HG02798 (cell line): ENCODE measurements at regions not wholly inside any gene's neighbourhood (a gene's known extent, or its start where the extent isn't known, plus 50 kb on each side); places are given as distances from the start of the nearest gene placed in this dataset.

ENCODE experiments used
- ATAC-seq: cut with Tn5 transposase; IDR thresholded peaks from one replicate; pipeline ENCODE4 v1.9.1; 2021; ENCODE audit warnings: mild to moderate bottlenecking; ENCODE audit not compliant: unreplicated experiment, poor library complexity

DNA sequence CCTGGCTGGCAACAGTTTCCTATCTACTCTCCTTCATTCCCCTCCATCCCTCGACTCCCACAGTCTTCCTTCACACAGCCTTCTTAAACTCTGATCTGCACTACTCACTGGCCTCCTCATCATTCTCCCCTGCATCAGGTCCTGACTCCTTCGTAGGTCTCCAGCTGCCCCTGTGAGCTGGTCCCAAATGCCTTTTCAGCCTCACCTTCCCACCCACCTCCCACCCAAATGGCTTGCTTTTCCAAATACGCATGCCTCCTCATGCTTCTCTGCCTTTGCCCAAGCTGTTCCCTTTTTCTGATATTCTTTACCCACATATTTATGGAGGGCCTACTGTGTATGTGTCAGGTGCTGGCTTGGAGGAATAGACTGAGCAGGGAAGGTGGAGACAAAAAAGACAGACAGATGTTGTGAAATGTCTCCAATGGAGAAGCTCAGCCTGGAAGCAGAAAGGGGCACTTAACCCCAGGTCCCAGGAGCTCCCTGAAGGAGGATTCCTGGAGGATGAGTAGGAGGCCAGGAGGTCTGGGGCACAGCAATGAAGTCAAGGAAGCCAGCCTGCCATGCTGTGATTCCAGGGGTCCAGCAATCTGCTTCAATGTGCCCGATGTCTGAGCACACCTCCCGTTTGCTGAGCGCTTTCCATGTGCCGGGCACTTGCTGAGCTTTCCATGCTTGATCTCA, 252.2 kb downstream of the SHQ1 start:
- ATAC-seq, result no peak

DNA sequence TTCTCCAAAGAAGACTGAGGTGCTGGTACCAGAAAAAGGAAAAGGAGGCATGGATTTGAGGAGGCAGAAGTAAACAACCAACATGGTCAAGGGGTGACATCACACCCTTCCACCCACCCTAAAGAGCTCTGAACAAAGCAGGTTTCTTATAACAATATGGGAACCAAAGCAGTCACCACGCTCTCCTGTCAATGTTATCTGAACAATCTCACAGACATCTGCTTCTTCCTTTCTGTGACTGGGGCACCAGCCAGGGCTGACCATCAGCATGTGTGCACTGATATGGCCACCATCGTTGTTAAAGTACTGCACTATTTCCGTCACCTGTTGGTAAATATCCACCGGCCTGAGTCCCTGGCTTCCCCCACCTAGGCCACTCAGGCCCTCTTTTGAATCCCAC, 252.9 kb downstream of the SHQ1 start:
- no peak for ATAC-seq

DNA sequence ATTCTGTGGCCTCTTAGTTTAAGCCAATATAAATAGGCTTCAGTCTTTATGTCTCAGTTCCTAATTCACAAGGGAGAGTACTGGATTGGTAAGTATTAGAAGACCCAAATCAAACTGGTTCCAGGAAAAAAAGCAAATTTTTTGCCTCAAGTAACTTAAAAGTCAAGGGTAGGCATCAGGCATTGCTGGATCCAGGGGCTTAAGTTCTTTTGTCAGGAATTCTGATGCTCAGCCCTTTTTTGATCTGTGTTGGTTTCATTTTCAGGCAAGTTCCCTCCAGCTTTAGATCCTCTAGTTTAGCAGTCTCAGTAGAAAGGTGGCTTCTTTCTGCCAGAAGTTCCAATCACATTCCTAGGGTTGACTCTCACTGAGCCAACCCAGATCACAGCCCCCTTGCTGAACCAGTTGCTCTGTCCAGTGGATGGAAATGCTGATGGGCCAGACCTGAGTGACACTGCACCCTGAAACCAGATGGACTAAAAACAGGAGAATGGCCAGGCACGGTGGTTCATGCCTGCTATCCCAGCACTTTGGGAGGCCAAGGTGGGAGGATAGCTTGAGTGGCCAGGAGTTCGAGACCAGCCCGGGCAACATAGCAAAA, 253.5 kb downstream of the SHQ1 start:
- ATAC-seq, result no peak

DNA sequence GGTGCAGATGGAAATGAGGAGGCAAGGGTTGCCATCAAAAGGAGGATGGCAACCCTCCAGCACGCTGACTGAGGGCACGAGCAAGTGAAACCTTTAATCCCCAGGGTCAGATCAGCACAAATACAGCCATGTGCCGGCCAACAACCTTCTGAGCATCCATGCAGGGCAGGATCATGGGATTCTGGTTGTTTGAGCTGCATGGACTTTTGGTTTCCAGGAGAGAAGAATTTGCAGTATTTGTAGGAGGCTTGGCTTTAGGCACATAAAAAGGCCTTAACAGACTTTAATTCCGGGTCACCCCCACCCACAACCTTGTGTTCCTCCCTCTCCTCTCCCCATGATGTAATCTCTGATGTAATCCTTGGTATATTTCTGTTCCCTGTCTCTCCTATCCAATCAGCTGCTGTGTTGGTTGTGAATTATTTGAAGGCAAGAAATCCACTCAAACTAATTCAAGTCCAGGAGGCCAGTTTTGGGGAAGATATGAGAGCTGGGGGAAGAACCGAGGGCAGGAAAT, 254.3 kb downstream of the SHQ1 start:
- no peak for ATAC-seq

DNA sequence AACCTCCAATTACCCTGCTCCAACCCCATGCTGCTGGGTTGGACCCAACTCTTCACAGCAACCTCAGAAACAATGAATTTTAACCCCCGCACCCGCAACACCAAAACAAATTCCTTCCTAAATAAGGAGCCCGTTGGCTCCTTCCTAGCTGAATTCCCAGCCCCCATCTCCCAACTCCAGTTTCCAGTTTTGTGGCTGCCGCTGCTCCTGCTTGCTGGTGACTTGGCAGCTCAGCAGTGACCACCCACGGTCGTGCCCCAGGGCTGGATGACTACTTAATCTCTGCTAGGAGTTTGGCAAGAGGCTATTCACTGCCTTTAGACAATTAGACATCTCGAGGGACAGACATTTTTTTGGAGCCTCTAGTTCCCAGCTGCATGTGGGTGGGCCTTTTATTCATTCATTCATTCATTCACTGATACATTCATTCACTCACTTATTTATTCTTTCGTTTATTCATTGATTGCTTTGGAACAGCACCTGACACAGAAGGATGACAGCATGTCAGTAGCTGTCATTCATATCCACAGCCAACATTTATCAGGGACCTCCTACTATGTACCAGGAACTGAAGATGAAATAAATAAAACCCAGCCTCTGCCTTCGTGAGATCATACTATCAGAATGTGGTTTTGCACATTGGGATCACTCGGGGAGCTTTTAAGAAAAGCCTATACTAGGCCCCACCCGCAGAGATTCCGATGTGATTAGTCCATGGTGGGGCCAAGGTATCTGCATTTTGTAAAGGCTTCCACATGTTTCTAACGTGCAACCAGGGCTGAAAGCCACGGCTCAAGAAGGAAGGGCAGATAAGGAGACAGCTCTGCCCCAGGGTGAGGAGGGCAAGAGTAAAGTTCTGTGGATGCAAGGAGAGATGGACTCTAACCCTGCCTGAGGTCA, 256.5 kb downstream of the SHQ1 start:
- no peak for ATAC-seq

DNA sequence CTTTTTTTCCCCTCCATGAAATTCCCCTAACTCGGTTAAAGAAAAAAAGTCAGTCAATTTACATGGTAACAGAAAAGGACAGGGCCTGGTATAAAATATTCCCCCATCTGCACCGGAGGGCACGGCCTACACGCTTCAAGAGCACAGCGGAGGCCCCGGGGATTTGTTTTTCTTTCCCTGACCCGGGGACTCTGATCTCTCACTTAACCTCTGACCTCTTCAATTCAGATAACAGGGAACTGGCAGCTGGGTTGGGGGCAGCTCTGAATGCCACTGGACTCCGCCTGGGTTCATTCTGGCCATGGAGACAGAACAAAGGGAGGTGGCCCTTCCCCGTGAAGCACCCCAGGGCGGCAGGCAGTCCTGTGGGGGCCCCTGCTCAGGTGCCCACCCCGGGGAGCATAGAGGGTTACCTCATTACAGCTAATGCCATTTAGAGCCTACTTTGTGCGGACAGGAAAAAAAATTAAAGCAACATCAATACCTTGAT, 257.5 kb downstream of the SHQ1 start:
- no peak for ATAC-seq

DNA sequence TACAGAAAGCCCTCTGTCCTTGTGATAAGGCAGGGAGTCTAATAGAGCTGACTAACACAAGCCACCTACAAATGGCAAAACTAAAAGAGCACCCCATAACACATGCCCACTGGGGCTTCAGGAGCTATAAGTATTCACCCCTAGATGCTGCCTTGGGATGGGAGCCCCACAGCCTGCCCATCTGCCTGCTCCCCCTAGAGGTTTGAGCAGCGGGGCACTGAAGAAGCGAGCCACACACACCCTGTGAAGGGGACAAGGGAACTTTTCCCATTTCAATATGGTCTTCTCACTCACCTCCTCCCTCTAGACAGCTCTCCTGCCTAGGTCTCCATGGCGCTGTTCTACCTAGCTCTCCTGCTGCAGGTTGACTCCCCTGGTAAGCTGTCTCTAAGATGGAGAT, 261.0 kb downstream of the SHQ1 start:
- ATAC-seq, result no peak

DNA sequence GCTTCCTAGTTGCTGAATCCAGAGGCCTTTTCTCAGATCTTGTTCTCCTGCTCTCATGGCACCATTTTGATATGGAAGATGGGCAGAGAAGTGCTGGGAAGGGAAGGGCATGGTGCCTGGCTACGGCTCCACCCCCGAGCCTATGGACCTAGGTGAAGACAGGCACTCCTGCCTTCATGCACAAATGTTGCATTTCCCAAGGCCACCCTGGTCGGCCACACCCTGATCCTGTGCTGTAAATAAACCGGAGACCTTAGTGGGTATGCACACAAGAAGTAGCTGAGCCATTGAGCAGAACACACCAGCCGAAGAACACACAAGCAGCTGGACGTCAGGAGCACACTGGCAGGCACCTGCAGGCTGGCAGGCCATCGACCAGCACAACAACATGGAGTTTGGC, 261.6 kb downstream of the SHQ1 start:
- no peak for ATAC-seq

DNA sequence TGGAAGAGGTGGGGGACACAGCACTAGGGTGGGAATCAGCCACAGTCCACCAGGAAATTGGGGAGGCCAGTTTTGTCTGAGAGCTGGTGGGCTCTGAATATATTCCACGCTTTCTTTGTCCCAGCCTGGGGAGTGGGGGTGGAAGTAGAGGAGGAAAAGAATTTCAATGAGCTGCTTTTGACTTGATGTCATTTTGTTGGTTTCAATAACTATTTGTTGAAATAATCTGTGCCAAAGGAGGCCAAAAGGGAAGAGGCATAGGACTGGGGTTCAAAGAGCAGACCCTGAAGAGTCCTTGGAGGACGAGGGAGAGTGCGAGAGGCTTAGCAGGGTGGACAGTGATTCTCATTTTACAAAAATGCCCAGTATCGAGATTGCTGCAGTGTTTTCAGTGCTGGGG, 262.3 kb downstream of the SHQ1 start:
- no peak for ATAC-seq

DNA sequence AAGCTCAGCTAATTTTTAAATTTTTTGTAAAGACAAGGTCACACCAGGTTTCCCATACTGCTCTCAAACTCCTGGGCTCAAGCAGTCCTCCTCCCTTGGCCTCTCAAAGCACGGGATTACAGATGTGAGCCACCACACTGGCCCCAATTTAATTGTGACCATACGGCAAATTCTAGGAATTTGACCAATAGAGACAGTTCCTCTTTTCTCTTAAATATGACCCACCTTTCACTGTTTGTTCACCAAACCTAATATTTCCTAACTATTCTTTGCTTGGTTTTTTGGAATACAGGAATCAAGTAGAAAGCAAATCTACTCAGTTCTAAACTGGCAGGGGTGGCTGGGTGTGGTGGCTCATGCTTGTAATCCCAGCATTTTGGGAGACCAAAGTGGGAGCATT, 264.0 kb downstream of the SHQ1 start:
- no peak for ATAC-seq

DNA sequence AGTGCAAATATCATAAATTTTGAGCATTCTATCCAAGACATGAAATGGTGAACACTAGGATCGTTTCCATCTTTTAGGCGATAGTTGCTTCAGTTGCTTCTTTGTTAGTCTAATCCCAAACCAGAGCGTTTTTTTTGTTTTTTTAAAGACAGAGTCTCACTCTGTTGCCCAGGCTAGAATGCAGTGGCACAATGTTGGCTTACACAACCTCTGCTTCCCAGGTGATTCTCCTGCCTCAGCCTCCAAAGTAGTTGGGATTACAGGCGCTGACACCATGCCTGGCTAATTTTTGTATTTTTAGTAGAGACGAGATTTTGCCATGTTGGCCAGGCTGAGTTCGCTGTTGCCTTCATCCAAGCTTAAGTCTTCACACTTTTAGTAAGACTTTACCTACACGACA, 265.3 kb downstream of the SHQ1 start:
- no peak for ATAC-seq

DNA sequence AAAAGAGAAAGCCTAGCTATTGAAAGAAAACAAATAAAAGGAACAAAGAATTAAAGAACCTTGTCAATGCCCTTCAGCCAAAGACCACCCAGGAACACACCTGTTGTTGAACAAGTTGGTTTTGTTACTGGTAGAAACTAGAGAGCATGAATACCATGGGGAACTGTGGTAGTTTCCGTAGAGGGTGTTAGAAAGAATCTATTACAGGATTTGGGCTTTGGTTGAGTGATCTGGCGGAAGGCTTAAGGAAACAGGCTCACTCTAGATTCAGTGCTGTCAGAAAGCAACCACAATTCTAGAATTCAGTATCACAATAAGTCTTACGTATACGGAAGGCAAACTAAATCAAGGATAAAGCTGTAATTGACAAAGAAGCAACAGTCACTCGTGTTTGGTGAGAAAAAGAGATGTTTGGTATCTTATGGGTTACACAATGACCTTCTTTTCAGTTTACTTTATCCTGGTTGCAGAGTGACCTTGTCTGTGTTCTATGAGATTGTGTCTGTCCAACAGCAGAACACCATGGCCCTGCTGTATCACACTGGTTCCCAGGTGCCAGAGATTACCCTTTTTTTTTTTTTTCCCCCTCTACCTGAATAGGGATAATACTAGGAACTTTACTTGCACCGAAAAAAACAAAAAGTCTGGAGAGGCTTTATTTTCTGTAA, 265.9 kb downstream of the SHQ1 start:
- peak; percentile 94 for ATAC-seq

DNA sequence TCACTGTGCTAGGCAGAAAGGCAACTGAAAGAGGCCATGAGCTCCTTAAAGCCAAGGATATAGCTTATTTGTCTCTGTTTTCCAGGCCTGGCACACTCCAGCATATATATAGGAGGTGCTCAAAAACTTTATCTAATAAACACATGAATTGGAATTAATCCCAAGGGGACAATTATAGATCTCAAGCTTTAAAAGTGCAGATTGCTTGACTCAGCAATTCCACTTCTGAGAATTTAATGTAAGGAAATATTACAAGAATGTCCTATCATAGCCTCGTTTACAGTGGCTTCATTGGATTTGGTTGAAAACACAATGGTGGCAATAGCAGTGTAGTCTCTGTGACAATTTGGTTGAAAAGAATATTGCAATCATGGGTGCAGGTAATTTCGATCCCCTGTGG, 267.3 kb downstream of the SHQ1 start:
- no peak for ATAC-seq

DNA sequence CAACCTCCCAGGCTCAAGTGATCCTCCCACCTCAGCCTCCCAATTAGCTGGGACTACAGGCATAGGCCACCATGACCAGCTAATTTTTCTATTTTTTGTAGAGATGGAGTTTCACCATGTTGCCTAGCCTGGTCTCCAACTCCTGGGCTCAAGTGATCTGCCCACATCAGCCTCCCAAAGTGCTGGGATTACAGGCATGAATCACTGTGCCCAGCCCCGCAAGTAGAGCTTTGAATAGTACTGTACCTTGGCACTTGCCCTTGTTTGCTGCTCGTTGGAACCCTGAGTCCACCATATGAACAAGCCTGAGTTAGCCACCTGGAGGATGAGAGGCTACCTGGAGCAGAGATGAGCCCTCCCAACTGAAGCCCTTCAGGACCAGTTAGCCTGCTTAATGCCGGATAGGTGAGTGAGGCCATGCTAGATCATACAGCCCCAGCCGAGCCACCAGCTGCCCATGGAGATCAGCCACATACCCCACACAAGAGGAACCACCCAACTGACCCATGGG, 267.9 kb downstream of the SHQ1 start:
- no peak for ATAC-seq

DNA sequence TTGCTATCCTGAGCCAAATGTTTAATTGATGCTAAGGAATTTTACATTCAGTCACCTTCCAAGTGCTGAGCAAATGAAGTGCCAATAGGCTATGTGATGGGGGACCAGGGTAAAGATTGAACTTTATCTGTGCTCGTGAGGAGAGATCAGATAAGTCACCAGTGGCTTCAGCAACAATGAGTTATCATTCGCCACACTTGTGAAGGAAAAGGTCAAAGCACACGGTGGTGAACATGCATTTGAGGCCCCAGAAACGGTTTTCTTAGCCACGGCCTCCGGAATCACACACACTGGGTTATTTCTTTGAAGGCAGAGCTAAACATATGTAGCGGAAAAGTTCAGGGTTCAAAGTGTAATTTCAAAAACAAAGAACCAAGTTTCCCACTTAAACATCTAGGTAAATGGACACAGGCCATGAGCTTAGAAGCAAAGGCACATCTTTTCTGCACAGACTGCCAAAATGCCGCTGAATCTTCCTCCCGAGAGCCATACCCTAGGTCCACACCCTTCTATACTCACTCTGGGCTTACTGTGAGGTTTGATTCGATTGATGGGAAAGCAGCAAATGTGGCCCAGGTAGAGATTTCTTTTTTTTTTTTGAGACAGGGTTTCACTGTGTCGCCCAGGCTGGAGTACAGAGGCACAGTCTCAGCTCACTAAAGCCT, 268.5 kb downstream of the SHQ1 start:
- ATAC-seq, result no peak

DNA sequence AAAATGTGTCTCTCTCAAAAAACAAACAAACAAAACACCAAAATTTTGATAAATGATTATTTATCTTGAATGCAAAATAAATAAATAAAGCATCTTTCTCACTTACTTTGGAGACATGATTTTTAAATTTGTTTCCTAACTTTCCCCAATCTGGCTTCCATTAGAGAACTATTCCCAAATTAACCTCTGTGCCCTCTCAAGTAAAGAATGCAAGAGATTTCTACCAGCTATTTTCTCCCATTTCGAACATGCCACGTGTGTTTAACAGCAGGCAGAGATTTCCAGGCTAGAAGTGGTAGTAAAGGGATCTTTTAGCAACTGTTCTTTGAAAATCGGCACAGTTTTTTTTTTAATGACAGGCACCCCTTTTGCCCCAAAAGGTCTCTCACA, 269.1 kb downstream of the SHQ1 start:
- no peak for ATAC-seq

DNA sequence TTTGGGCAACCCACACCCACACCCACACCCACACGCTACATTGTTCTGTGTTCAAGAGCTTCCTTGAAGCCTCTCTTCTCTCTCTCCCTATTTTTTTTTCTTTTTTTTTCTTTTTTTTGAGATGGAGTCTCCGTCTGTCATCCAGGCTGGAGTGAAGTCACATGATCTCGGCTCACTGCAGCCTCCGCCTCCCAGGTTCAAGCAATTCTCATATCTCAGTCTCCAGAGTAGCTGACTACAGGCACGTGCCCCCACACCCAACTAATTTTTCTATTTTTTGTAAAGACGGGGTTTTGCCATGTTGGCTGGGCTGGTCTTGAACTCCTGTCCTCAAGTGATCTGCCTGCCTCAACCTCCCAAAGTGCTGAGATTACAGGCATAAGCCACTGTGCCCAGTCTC, 271.1 kb downstream of the SHQ1 start:
- no peak for ATAC-seq

DNA sequence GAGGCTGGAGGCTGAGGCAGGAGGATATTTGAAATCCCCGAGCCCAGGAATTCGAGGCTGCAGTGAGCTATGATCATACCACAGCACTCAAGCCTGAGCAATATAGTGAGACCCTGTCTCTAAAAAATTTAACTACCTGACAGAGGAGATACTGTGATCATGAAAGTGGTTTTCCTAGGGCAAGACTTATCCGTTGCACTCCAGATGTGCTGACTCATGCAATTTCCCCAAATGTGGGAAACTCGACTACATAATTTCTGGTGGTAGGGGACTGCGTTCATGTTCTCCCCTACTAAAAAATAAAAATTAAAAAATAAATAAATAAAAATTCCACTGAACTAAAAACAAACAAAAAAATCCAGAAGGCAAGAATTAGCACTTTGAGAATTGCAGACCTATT, 271.7 kb downstream of the SHQ1 start:
- no peak for ATAC-seq

DNA sequence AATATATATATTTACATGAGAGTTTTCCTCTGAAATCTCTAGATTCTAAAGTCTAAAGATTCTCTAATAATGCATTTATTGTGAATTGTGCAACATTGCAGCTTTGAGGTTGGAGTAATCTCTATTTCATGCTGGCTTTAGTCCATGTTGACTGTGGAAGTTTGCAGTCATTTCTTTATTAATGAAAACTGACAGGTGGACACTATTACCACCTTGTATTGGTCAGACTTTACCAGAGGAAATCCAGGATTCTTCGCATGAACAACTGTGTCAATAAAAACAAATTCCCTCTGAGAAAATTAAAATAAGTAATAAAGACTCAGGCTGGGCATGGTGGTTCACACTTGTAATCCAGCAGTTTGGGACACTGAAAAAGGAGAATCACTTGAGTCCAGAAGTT, 274.1 kb downstream of the SHQ1 start:
- ATAC-seq, result no peak

DNA sequence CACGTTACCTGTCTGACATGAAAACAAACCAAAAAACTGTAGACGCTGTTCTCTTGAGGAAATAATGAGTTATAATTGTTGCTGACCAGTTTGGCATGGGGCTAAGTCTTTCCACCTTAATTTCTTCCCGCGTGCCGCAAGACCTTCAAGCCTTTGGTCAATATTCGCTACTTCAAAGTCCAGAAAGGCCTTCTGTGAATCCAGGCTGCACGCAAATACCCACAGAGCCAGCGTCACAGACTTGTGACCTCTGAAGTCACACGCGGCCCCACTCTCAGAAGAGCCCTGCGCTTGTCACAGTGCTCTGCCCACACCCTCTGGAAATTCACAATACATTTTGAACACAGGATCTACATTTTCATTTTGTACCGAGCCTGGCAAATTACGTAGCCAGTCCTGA, 275.2 kb downstream of the SHQ1 start:
- ATAC-seq, result no peak
